Middle frontal gyrus (tissue), 1 donor: ENCODE measurements at regions not wholly inside any gene's neighbourhood (a gene's known extent, or its start where the extent isn't known, plus 50 kb on each side); places are given as distances from the start of the nearest gene placed in this dataset.

ENCODE experiments used
- DNase-seq: peaks from one replicate; pipeline ENCODE4 v3.0.0-alpha.2; 2015; ENCODE audit warnings: low spot score; ENCODE audit errors: extremely low spot score

DNA sequence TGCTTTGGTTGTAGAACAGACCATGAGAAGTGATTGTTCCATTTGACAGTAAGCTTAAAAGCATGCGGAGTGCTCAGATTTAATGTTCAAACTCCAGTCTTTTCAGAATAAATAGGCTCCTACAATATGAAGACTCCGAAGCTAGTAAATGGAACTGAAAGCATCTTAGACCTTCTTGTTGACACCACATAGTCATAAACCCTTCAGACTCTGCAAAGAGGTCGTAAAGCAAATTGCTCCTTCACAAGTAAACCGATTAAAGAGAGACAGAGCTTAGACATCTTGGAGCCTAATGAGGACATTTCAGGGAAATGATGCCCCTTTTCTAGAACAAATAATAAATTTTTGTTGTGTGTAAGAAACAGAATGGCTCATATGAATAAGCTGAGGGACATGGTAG is 511.0 kb upstream of the RIOK2 start:
- DNase-seq = no peak

DNA sequence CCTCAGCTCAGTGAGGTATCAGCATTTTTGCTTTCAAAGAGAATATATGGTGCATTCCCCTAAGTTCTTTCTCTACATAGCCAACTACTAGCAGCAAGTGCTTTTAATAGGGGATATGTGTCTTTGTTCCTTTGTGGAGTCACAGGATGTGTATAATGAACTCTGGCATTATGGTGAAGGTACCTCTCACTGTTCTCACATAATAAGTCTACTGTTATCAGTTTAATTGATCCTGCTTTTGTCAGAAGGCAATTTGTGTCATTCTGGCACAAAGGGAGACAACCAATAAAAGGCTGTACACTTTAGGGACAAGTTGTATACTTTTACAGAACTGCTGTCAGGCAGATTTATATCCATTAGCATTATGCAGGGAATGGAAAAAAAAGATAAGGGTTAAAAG is 531.4 kb upstream of the RIOK2 start:
- no peak for DNase-seq

DNA sequence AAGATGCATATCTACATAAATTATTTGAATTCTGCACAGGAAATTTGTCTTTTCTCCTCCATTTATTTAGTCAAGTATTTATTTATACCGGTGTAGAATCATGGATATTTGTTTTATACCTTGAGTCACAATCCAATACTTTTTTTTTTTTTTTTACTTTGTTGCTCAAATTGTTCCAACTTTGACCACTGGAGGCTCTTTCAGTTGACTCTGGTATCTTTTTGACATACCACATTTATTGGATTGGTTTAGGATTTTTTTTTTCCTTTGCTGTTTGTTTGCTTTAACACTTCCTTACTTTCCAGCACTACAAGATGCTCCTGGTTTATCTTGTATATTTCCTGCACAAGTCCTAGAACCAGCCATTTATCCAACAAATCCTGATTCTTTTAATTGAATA is 543.1 kb upstream of the RIOK2 start:
- DNase-seq = no peak

GRCh38 chr5:97728920-97729319 is 545.9 kb upstream of the RIOK2 start:
- DNase-seq = no peak

- DNase-seq = no peak
Measured at GRCh38 chr5:97729938-97730337, 546.9 kb upstream of the RIOK2 start.

GRCh38 chr5:97735209-97735608 is 552.2 kb upstream of the RIOK2 start:
- no peak for DNase-seq

DNA sequence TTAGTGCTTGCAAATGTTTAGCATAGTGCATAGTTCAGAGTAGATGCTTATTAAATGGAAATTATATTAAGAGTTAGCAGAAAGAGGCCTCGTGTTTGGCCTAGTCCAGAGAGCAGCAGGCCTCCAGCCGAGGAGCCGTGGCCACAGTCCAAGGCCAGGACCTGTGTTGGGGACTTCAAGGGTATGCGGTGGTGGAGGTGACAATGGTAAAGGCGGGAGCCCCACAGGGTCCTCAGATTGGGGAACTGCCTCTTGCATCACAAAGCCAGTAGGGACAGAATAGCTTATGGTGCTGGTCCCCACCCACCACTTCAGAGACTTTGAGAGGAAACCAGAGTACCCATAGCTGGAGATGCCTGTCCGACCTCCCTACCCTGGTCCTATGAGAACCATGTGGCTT is 554.6 kb upstream of the RIOK2 start:
- DNase-seq = no peak

DNA sequence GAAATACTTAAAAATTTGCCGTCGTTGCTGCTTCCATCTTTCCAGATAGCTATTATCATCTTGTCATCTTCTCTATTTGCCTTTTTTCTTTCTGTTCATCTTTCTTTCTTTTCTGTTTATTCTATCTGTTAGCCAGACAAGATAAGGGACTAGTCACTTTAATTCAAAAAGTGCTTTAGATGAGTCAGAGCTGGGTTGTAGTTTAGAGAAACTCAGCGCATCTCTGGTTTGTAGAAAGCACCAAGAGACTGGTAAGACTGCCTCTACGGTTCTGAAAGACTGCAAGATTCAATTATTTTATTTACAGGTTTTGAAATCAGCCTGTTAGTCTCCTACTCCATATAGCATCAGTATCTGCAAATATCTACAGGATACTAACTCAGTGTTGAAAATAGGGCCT is 562.8 kb upstream of the RIOK2 start:
- DNase-seq = no peak

DNA sequence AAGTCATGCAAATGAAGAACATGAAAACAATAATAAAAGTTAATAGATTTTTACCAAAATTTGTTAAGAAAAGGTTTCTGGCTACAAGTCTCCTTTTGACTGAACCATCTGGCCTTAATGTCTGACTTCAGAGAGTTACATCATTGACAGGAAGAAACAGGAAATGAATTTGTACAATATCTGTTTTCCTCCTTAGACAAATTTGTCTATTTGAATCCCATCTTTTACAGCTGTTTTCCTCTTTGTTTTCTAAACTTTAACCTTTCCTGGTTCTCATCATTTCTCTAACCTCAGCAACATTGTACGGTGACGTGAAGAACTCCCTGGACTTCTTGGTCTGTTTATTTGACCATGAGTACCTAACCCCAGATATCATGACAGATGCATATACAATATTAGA is 567.5 kb upstream of the RIOK2 start:
- DNase-seq = no peak

DNA sequence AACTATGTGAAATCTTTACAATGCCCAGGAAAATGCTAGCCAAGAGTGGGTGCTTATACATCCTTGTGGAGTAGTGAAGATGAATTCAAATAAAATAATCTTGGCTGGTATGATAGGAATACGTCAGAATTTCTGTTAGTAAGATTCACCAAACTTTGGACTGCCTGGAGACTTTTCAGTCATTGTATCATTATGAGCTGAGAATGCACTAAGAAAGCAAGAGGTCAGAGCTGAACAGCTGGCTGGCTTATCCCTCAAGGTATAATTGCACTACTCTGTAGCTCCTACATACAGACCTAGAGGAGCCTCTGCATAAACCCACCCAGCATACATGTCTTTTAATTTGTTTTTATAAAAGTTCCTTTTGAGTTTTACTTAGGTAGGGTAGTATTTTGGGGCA is 568.5 kb upstream of the RIOK2 start:
- DNase-seq = no peak

DNA sequence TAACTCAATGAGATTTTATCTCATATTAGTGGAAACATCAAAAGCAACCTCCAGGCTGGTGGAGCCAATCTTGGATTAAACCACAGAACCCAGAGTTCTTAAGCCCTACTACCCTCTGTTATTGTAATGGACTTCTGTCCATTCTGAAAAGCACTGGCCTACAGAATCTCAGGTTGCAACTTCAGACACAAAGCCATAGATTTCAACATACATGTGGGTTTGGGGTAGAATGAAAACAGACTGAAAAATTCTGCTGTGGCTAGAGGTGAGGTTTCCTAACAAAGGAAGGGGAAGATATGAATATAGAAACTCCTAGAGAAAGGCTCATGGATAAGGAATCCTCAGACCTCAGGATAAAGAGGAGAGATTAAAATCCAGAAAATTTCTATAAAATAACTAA is 569.8 kb upstream of the RIOK2 start:
- no peak for DNase-seq

DNA sequence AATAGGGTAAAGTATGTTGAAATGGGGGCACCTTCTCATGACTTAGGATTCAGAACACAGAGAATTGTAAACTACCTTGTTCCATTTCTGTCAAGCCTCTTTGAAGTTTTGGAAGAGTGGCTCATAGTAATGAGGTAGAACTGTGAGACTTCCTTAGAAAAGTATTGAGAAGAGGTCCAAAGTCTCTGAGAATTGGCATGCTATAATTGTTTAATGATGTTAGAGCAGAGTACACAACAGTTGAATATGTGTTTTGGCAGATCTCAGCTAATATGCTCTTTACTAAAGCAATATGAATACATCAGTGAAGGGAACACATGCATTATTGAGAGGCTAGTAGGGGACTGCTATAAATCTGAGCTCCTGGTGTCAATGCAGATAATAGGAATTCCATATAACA is 579.4 kb upstream of the RIOK2 start:
- DNase-seq = no peak

- no peak for DNase-seq
Measured at GRCh38 chr5:97764700-97765099, 581.7 kb upstream of the RIOK2 start.

- DNase-seq = no peak
Measured at GRCh38 chr5:97778451-97778850, 595.4 kb upstream of the RIOK2 start.

DNA sequence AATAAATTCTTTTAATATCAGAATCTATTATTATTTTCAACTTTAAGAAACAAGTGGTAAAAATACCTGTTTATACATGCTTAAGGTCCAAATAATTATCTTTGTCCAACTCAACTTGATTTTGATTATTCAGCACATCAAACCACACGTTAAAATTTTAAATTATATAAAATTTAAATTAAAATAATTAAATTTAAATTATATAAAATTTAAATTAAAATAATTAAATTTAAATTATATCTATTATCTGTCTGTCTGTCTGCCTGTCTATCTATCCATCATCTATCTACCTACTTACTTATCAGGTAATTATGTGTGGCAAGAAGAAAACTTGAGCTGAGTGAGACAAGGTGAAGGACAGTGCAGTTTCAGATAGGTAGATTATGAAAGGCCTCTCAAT is 605.3 kb upstream of the RIOK2 start:
- no peak for DNase-seq

DNA sequence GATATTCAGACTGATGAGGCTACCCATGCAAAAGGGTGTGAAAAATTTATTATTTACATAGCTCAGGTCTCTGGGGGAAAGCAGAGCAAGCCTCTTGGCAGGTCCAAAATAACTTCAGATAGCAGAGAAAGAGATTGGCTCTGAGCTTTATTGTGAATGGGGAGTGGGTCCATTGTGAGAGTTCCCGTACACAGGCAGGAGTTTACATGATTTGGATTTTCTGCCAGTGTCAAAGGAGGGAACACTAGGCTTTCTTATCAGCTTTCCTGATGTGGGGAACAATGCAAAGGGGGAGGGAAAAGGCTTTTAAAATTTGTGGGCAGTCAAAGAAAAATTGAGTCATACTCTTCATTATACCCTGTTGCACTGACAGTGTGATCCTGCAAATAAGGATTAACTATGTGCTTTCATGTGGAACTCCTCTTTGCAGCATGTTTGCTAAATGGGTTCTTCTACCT is 615.0 kb upstream of the RIOK2 start:
- DNase-seq = no peak

GRCh38 chr5:97801461-97801860 is 618.4 kb upstream of the RIOK2 start:
- no peak for DNase-seq

GRCh38 chr5:97820138-97820537 is 637.1 kb upstream of the RIOK2 start:
- DNase-seq = no peak

DNA sequence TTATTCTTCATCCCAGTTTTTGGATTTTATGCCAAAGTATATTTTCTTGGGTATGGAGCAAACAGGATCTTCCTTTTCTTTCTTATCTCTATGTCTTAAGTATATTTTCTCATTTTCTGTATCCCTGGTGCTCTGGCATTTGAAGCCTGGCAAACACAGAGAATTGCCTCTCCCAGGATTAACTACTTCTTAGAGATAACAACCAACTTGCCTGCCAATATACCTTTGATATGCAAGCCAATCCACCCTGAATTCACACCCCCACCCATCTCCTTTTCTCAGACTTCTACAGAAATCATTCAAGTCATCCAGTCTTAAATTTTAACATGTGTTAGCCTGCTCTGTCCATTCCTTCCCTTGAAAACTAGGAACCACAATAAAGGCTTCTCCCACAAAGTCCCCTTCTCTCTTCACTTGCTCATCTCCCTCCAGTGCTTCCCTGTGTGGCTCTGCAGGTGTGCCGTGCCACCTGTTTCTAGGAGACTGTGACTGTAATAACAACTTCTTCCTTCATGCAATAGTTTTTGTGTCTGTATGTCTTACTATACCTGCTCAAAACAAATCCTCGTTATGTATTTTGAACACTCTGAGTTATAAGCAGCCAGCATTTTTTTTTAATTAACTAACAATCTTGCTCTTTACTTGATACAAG is 649.7 kb upstream of the RIOK2 start:
- DNase-seq = no peak

DNA sequence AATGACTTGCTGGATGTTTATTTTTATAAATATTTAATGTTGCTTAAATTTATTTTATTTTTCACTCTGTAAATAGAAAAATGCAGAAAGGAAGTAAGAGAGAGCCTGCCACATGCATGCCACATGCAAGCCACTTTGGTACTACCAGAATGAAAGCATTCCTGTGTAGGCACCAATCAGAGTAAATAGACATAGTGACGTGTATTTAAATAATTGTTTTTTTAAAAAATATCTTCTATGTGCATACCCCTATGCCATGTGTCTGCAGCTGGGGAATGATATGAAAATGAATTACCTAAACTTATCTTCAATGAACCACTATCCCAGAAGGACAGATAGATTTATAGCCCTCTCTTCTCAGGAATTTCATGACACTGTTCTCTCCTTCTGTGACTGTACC is 651.5 kb upstream of the RIOK2 start:
- DNase-seq = no peak

DNA sequence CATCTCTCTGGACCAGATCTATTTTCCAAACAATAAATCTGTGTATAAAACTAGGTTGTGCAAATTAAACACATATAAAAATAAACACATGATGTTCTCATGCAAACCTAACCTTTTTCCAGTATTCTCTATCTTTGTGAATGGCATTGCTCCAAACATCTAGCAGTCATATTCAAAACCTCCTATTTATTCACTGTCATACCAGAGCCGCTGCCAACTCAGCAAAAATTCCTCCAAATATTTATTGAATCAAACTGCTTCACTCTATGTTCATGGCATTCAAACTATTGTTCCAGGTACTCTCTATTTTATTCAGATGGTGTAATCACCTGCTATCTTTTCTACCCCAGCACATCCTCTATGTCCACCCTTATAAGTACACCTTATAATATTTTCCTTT is 652.1 kb upstream of the RIOK2 start:
- no peak for DNase-seq

- no peak for DNase-seq
Measured at GRCh38 chr5:97836816-97837215, 653.8 kb upstream of the RIOK2 start.

DNA sequence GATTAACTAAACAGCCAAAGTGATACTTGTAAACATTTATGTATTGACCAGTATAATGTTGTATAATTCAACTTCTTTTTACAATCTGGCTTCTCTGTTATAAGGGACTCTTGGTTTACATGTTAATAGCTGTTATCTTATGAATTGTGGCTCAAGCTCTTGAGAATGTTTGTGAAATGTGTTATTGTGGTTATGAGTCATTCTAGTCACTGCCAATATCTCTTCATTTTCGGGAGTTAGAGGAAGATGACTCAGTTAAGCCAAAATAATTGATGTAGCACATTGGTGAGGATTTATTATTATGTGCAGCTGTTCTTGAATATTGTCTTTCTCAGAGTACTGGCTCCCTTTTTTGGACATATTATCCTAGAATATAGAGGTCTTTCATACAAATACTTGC is 655.2 kb upstream of the RIOK2 start:
- DNase-seq = no peak
